Mammary epithelial cell (primary cell): ENCODE measurements at regions not wholly inside any gene's neighbourhood (a gene's known extent, or its start where the extent isn't known, plus 50 kb on each side); places are given as distances from the start of the nearest gene placed in this dataset.

Source experiments
- EZH2 ChIP-seq: IDR thresholded peaks from 2 replicates; pipeline ENCODE4 v1.6.1; 2012; ENCODE audit warnings: low read length, inconsistent platforms, borderline replicate concordance
- TF ChIP-seq, protein P1 (sequence below), 2 donors: IDR thresholded peaks in 1 of 2; conservative IDR thresholded peaks in 1 of 2; 2 replicates each; pipeline ENCODE4 v1.5.1; 2011 to 2012; ENCODE audit warnings: inconsistent platforms in 2 of 2, low read length in 2 of 2, mild to moderate bottlenecking in 2 of 2, control low read depth in 1 of 2, low read depth in 1 of 2; ENCODE audit not compliant: insufficient read depth in 1 of 2; ENCODE audit errors: extremely low read depth in 1 of 2

DNA sequence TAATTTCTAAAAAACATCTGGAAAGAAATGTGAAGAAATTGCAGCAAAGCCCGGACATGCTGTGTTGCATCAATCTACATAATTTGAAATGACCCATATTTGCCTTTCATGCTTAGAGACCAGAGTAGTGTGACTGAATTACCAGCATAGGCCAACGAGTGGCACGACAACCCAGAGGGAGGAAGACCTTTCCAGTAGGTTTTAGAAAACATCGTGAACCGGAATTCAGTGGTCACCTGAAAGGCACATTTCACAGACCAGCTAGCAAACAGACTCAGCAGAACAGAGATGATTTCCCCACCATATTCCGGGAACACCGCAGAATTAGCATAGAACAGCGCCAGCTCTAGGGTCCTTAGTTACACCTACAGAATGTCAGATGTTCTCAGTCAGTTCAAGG, 620.0 kb upstream of the ZNF385D start:
- TF ChIP-seq, protein P1, sequence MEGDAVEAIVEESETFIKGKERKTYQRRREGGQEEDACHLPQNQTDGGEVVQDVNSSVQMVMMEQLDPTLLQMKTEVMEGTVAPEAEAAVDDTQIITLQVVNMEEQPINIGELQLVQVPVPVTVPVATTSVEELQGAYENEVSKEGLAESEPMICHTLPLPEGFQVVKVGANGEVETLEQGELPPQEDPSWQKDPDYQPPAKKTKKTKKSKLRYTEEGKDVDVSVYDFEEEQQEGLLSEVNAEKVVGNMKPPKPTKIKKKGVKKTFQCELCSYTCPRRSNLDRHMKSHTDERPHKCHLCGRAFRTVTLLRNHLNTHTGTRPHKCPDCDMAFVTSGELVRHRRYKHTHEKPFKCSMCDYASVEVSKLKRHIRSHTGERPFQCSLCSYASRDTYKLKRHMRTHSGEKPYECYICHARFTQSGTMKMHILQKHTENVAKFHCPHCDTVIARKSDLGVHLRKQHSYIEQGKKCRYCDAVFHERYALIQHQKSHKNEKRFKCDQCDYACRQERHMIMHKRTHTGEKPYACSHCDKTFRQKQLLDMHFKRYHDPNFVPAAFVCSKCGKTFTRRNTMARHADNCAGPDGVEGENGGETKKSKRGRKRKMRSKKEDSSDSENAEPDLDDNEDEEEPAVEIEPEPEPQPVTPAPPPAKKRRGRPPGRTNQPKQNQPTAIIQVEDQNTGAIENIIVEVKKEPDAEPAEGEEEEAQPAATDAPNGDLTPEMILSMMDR (conservative IDR thresholded peaks at IDR 0.05 in 1 of 2, IDR thresholded peaks at IDR 0.05 in 1 of 2; ENCODE audit: extremely low read depth in 1 of 2, insufficient read depth in 1 of 2, low read depth in 1 of 2, low read length in 2 of 2) = no peak
- TF ChIP-seq EZH2 = peak; percentile 61
